Activated T-helper 17 cell treated with anti-CD3 and anti-CD28 coated beads, Interleukin-2, amount 50 U/mL, for 72 hours (primary cell): ENCODE measurements at regions not wholly inside any gene's neighbourhood (a gene's known extent, or its start where the extent isn't known, plus 50 kb on each side); places are given as distances from the start of the nearest gene placed in this dataset.

Experiments used
- ATAC-seq: fragments of 150-1000 bp; cut with Tn5 transposase; replicated peaks from 2 replicates; pipeline ENCODE4 v1.10.0; 2021; ENCODE audit warnings: mild to moderate bottlenecking, moderate library complexity
- H3K27ac Mint-ChIP-seq: one replicate; pipeline ENCODE4 v1.8.0; 2022; ENCODE audit warnings: mixed read lengths
- H3K27me3 Mint-ChIP-seq: one replicate; pipeline ENCODE4 v1.8.0; 2022; ENCODE audit warnings: mixed read lengths
- H3K36me3 Mint-ChIP-seq: one replicate; pipeline ENCODE4 v1.8.0; 2022; ENCODE audit warnings: low read depth, mild to moderate bottlenecking, mixed read lengths
- H3K4me1 Mint-ChIP-seq: one replicate; pipeline ENCODE4 v1.8.0; 2022; ENCODE audit warnings: mixed read lengths
- H3K4me3 Mint-ChIP-seq: one replicate; pipeline ENCODE4 v1.8.0; 2022; ENCODE audit warnings: mild to moderate bottlenecking, mixed read lengths
- H3K9me3 Mint-ChIP-seq: one replicate; pipeline ENCODE4 v1.8.0; 2022; ENCODE audit warnings: mixed read lengths

DNA sequence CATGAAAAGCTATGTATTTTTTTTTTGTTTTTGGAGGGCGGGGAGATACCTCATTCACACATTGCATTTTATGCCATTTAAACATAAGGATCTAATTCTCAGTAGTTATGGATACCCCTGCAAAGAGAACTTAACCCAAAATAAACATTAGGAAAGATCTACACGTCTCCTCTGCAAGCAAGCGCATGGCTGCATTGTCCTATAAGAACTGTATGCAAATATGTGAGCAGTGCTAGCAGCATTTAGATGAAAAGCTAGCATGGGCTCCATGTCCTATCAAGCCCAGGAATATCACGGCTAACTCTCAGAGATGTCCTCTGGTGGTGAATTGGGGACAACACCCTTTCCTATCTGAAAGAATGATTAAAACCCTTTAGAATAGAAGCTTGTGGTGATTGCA is 292.8 kb downstream of the MEX3B start:
- Mint-ChIP-seq H3K4me3 (no peak overlapping the region), H3K27ac (no peak overlapping the region), H3K27me3 (peaks cover 23% of the 10 kb centered on the region), H3K4me1 (no peaks in the 10 kb centered on the region), H3K9me3 (no peaks in the 10 kb centered on the region), H3K36me3 (no peaks in the 10 kb centered on the region)
- no peak for ATAC-seq

DNA sequence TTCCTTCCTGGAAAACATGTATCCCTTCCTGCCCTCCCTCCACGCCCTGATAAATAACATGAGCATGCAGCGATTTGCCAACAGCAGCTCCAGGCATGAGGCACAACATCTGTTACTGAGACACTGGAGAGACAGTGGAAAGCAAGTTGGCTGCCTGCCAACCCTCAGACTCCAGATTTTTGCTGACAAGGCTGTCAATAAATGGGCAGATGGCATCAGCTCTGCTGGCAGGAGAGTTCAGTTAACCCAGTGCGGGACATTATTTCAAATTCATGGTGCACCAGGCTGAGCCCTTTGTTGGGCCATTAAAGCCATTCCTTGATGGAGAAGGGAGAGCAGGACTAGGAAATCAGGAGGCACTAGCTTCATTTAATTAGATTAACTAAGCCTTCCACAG is 293.3 kb downstream of the MEX3B start:
- no peaks in the 10 kb centered on the region for H3K4me1 Mint-ChIP-seq
- no peaks in the 10 kb centered on the region for H3K9me3 Mint-ChIP-seq
- H3K27me3 Mint-ChIP-seq, result peaks cover 25% of the 10 kb centered on the region
- no peak for ATAC-seq
- no peaks in the 10 kb centered on the region for H3K36me3 Mint-ChIP-seq
- H3K4me3 Mint-ChIP-seq, result no peak overlapping the region
- H3K27ac Mint-ChIP-seq, result no peak overlapping the region

DNA sequence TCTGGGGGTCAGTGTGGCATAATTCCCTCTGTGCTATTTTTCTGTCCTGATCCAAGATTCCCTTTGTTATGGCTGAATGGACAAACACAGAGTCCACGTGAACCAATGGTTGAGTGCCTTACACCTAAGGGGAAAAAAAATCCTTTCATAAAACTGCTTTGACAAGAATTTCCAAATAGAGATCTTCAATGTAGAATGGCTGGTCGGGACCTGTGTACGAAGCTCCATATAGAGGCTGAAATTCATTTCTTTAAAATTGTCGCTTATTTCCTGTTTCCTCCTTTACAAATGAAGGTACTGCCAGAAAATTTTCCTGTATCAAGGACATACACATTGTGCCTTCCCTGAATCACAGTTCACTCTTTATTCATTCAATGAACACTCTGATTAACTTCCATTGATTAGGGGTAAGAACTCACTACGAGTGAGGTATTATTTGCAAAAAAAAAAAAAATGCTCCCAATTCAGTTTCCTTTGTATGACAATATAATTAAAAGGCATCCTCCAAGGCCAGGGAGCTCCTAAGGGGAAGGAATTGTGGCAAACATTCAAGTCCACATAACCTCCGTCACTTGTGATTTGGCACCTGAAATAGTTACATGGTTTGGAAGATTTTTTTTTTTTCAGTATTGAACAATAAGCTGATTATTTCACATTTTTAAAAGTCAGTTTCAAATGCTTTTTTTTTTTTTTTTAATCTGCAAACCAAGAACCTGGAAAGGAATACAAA is 293.8 kb downstream of the MEX3B start:
- Mint-ChIP-seq H3K27ac (no peak overlapping the region), H3K9me3 (no peaks in the 10 kb centered on the region), H3K36me3 (no peaks in the 10 kb centered on the region), H3K4me3 (no peak overlapping the region), H3K4me1 (no peaks in the 10 kb centered on the region), H3K27me3 (peaks cover 28% of the 10 kb centered on the region)
- no peak for ATAC-seq

DNA sequence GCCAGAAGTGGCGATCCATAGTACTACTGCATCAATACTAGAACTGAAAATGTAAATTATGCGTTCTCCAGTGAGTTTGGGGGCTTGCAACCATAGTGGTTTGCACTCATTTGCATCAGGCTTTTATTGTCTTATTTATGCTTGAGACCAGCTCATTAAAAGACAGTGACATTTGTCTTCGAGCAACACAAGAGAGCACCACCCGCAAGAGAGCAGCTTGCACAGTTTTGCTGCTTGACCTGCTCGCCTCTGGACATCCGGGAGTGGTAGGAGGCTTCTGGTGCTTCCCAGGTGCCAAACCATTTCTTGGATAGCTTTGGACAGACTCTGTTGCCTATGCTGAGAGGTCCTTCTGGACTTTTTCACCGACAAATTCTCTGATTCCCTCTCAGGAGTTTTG is 294.6 kb downstream of the MEX3B start:
- Mint-ChIP-seq H3K4me3 (no peak overlapping the region), H3K27ac (no peak overlapping the region), H3K9me3 (no peaks in the 10 kb centered on the region), H3K4me1 (no peaks in the 10 kb centered on the region), H3K36me3 (no peaks in the 10 kb centered on the region), H3K27me3 (peaks cover 33% of the 10 kb centered on the region)
- no peak for ATAC-seq

DNA sequence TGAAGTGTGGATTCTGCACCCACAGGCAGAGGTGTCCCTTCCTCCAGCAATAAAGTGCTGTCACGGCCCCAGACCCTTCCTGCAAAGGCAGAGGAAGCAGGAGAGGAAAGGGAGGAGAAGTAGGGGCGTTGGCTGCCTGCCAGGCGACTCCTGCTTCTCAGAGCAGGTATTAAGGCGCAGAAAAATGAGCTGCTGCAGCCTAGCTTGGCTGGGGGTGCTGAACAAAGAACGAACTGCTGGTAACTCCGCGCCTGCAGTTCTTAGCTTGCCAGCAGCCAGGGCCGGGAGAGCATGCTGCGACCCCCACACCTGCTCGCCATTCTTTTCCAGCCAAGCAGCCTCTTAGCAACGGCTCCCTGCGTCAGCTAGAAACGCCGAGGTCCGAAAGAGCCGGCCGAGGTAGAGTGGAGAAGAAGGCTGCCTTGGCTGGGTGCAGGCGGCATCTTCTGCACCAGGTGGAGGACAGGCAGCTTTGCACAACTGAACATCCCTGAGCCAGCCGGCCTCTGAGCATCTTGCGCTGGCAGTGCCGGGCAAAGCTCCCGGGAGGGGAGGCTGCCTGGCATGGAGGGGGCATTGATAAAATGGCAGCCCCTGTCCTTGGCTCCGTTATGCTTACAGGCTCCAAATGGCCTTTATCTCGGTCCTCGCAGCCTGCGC is 296.0 kb downstream of the MEX3B start:
- no peaks in the 10 kb centered on the region for H3K9me3 Mint-ChIP-seq
- H3K4me3 Mint-ChIP-seq, result no peak overlapping the region
- H3K27ac Mint-ChIP-seq, result no peak overlapping the region
- no peaks in the 10 kb centered on the region for H3K36me3 Mint-ChIP-seq
- H3K27me3 Mint-ChIP-seq, result peaks cover 28% of the 10 kb centered on the region
- no peak for ATAC-seq
- H3K4me1 Mint-ChIP-seq, result no peaks in the 10 kb centered on the region

DNA sequence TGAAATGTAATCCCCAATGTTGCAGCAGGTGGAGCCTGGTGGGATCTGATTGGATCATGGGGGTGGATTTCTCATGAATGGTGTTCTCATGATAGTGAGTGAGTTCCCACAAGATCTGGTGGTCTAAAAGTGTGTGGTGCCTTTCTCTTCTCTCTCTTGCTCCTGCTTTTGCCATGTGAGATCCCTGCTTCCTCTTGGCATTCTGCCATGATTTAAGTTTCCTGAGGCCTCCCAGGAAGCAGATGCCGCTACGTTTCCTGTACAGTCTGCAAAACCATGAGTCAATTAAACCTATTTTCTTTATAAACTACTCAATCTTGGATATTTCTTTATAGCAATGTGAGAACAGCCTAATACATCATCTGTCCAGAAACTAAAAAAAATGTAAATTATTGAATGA is 298.3 kb downstream of the MEX3B start:
- H3K27ac Mint-ChIP-seq, result no peak overlapping the region
- H3K36me3 Mint-ChIP-seq, result no peaks in the 10 kb centered on the region
- H3K4me1 Mint-ChIP-seq, result no peaks in the 10 kb centered on the region
- ATAC-seq, result no peak
- no peak overlapping the region for H3K4me3 Mint-ChIP-seq
- H3K27me3 Mint-ChIP-seq, result peaks cover 23% of the 10 kb centered on the region
- no peaks in the 10 kb centered on the region for H3K9me3 Mint-ChIP-seq

DNA sequence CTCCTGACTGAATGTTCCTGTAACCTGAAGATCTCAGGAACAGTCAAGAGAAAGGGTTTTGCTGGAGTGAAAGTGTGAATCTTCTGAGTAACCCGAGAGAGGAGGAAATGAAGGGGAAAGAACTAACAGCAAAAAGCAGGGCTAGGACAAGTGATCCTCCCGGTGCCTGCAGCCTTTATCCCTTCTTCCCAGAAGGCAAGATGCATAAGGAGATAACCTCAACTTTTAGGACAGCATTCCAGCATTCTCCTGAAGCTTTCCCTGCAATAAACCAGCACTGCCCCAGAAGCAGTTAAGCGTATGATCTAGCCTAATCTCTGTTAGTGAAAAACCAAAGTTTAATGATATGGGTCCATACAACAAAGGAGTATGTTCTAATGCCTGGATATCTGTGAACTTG is 298.8 kb downstream of the MEX3B start:
- ATAC-seq, result no peak
- Mint-ChIP-seq H3K27me3 (peaks cover 23% of the 10 kb centered on the region), H3K27ac (no peak overlapping the region), H3K4me3 (no peak overlapping the region), H3K9me3 (no peaks in the 10 kb centered on the region), H3K4me1 (no peaks in the 10 kb centered on the region), H3K36me3 (no peaks in the 10 kb centered on the region)

DNA sequence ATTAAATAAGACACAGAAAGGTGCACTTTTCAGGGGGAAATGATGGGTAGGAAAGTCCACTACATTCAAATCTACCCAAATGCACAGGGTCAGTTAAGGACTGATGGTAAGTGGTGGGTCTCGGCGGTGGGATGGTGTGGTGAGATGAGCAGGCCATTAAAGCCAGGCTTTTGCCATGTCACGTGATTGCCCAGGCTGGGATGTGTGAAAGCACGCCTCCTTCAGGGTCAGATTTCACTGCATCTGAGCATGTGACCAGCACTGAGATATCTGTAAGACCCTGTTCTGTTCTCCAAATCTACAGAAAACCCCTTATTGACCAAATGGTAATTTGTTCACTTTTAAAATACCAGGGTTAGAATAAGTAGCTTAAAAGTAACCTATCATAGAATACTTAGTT is 301.5 kb downstream of the MEX3B start:
- no peak for ATAC-seq
- no peak overlapping the region for H3K27ac Mint-ChIP-seq
- no peaks in the 10 kb centered on the region for H3K4me1 Mint-ChIP-seq
- H3K9me3 Mint-ChIP-seq, result no peaks in the 10 kb centered on the region
- H3K27me3 Mint-ChIP-seq, result peaks cover 18% of the 10 kb centered on the region
- H3K36me3 Mint-ChIP-seq, result no peaks in the 10 kb centered on the region
- H3K4me3 Mint-ChIP-seq, result no peak overlapping the region

DNA sequence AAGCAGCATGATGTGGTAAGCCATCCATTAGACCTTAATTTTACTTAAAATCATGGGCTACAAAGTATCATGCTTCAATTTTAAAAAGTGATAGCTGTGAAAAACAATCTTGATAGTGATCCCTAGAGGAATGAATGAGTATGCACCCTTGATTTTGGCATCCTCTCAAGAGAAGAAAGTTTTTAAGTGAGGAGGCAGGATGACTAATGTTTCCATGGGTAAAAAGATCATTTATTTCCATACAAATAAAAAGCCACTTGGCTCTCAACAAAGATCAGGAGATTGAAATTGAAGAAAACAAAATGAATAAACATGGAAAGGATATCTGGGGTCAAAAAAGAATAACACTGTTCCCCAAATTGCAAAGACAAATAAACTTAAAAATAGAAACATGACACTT is 305.4 kb downstream of the MEX3B start:
- Mint-ChIP-seq H3K4me1 (no peaks in the 10 kb centered on the region), H3K27me3 (no peaks in the 10 kb centered on the region), H3K4me3 (no peak overlapping the region), H3K9me3 (no peaks in the 10 kb centered on the region), H3K27ac (no peak overlapping the region), H3K36me3 (no peaks in the 10 kb centered on the region)
- ATAC-seq, result no peak

DNA sequence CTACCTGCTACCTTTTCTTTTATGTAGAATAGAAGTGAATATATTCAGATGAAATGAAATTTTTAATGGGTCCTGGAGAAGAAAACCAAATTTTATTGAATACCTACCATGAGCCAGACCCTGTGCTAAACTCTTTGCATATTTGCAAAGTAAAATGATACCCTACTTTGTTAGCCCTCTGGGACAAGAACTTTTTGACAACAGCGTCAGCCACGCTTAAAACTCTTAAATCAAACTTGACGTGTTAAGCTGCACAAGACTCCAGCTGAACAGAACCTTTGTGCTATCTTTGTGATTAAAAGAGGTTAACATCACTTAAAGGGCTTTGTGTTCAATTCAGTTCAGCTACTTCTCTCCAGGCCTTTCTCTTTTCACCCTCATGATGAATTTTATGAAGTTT is 316.5 kb downstream of the MEX3B start:
- Mint-ChIP-seq H3K4me1 (no peaks in the 10 kb centered on the region), H3K4me3 (no peak overlapping the region), H3K27ac (no peak overlapping the region), H3K36me3 (no peaks in the 10 kb centered on the region), H3K9me3 (no peaks in the 10 kb centered on the region), H3K27me3 (peaks cover 5% of the 10 kb centered on the region)
- ATAC-seq, result no peak

DNA sequence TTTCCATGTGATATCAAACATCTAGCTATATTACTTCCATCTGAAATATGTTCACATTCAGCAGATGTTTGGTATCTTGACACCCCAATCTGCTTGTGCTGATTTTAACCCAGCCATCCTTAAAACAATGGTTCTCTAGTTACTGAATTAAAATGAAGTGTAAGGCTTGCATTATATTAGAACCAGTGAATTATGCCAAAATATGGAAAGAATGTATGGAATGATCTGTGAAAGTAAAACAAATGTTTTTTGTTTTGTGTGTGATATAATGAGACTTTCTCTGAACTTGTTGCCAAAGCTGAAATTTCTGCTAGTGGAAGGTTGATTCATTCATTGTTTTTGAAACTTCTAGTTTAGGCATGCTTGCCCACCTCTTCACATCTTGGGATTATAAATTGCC is 317.1 kb downstream of the MEX3B start:
- no peak for ATAC-seq
- Mint-ChIP-seq H3K9me3 (no peaks in the 10 kb centered on the region), H3K4me3 (no peak overlapping the region), H3K36me3 (no peaks in the 10 kb centered on the region), H3K4me1 (no peaks in the 10 kb centered on the region), H3K27ac (no peak overlapping the region), H3K27me3 (peaks cover 9% of the 10 kb centered on the region)

DNA sequence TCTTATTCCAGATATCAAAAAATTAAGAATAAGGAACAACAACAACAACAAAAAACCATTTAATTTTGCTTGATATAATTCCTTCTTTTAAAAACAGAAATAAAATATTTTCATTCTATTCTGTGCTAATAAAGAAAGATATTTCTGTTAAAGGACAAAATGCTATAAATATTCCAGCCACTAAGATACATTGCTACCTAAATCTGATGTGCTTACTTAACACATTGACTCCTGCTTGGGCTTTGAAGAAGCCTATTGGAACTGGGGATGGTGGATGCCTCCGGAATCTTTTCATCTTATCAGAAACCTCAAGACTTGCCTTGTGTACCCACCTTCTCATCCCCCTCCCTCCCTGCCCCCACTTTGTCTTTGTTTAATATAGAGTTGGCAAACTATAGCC is 320.2 kb downstream of the MEX3B start:
- Mint-ChIP-seq H3K36me3 (no peaks in the 10 kb centered on the region), H3K9me3 (no peaks in the 10 kb centered on the region), H3K4me3 (no peak overlapping the region), H3K27ac (no peak overlapping the region), H3K27me3 (peaks cover 9% of the 10 kb centered on the region), H3K4me1 (no peaks in the 10 kb centered on the region)
- ATAC-seq, result no peak

DNA sequence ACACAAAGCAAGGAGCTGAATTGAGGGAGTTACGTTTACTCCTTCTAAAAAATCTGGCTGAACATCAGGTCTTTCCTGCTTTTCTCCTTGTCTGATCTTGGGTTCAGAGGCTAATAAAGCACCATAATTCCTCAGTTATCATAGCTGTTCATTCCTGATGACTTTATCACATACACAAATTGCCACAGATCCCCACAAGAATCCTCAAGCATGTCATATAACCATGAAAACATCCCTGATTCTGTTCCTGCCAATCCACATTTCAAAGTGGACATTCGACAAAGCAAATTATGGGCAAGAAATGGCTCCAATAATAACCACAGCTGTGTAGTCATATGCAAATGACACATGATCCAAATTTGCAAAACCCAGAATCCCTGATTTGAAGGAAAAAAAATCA is 321.3 kb downstream of the MEX3B start:
- H3K27ac Mint-ChIP-seq, result no peak overlapping the region
- peaks cover 6% of the 10 kb centered on the region for H3K27me3 Mint-ChIP-seq
- no peaks in the 10 kb centered on the region for H3K4me1 Mint-ChIP-seq
- H3K4me3 Mint-ChIP-seq, result no peak overlapping the region
- no peaks in the 10 kb centered on the region for H3K9me3 Mint-ChIP-seq
- no peak for ATAC-seq
- no peaks in the 10 kb centered on the region for H3K36me3 Mint-ChIP-seq

DNA sequence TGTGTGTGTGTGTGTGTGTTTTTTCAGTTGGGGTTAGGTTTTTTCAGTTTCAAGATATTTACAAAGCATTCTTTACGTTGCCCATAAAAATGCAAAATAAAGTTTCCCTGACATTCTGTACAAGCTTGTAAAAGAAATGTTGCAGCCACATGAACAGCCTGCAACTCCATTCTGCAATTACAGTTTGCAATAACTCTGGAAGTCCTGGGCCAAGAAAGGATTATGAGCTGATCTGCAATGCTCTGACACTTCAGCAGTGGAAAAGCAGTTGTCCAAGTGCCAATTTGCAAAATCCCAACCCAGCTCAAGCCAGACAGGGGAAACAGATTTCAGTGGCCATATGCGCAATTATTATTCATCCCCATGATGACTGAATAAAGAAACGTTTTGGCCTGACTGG is 322.1 kb downstream of the MEX3B start:
- H3K27me3 Mint-ChIP-seq, result peaks cover 5% of the 10 kb centered on the region
- no peaks in the 10 kb centered on the region for H3K9me3 Mint-ChIP-seq
- no peaks in the 10 kb centered on the region for H3K4me1 Mint-ChIP-seq
- ATAC-seq, result no peak
- no peaks in the 10 kb centered on the region for H3K36me3 Mint-ChIP-seq
- H3K27ac Mint-ChIP-seq, result no peak overlapping the region
- no peak overlapping the region for H3K4me3 Mint-ChIP-seq

DNA sequence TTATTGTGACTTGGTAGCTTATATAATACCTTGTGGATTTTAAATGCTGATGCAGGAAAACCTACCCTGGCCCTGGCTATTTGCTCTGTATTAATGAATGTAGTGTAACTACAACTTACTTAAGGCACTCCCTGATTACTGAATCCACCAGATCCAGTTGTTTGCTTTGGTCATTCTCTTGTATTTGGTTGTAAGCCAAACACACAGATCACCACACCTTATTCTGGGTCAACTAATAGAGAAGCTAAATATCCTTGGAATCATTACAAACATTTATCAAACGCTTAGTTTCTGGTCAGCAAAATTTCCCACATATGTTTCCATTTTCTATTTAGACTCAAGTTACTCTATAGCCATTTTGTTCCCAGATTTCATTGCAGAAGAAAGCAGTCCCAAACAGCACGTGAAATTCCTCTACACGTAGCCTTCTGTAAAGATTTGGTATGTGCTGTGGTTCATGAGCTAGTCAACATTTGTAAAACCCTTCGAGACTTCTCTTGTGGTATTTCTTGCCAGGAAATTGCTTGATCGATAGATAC is 322.6 kb downstream of the MEX3B start:
- peaks cover 5% of the 10 kb centered on the region for H3K27me3 Mint-ChIP-seq
- H3K4me3 Mint-ChIP-seq, result no peak overlapping the region
- no peaks in the 10 kb centered on the region for H3K36me3 Mint-ChIP-seq
- H3K27ac Mint-ChIP-seq, result no peak overlapping the region
- H3K9me3 Mint-ChIP-seq, result no peaks in the 10 kb centered on the region
- no peak for ATAC-seq
- no peaks in the 10 kb centered on the region for H3K4me1 Mint-ChIP-seq
